ENCODE measurements at regions not wholly inside any gene's neighbourhood (a gene's known extent, or its start where the extent isn't known, plus 50 kb on each side); places are given as distances from the start of the nearest gene placed in this dataset.

DNA sequence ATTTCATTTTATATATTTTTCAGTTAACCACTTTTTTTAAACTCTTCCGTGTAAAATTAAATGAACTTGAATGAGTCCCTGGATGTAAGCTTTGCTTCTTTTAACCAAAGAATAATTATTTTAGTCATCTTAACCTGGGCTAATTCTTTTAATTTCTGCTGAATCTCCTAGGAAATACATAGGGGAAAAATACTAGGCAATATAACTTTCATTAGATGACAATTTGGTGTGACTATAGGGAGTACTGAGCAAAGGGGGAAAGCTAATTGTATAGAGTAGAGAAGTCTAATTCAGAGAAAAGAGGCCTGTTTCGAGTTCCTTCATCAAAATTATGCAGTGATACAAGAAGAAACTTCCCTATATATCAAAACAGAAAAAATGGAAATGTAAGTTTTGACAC, 388.1 kb downstream of the NOVA1 start:
- ATAC-seq (no peak), DNase-seq (no peak)
- CTCF ChIA-PET: no interaction called here
- peaks cover 3% of the 10 kb centered on the region for H3K27me3 Mint-ChIP-seq
- H3K4me3 Mint-ChIP-seq: no peak overlapping the region
- POLR2A ChIA-PET: no interaction called here
- no peaks in the 10 kb centered on the region for H3K4me1 Mint-ChIP-seq (ENCODE audit: low read depth)
- no peaks in the 10 kb centered on the region for H3K36me3 Mint-ChIP-seq (ENCODE audit: low read depth)
- intact Hi-C loops (cut with micrococcal nuclease): no loop called here
- peaks cover 3% of the 10 kb centered on the region for H3K9me3 Mint-ChIP-seq
- TF ChIP-seq, protein P1, sequence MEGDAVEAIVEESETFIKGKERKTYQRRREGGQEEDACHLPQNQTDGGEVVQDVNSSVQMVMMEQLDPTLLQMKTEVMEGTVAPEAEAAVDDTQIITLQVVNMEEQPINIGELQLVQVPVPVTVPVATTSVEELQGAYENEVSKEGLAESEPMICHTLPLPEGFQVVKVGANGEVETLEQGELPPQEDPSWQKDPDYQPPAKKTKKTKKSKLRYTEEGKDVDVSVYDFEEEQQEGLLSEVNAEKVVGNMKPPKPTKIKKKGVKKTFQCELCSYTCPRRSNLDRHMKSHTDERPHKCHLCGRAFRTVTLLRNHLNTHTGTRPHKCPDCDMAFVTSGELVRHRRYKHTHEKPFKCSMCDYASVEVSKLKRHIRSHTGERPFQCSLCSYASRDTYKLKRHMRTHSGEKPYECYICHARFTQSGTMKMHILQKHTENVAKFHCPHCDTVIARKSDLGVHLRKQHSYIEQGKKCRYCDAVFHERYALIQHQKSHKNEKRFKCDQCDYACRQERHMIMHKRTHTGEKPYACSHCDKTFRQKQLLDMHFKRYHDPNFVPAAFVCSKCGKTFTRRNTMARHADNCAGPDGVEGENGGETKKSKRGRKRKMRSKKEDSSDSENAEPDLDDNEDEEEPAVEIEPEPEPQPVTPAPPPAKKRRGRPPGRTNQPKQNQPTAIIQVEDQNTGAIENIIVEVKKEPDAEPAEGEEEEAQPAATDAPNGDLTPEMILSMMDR (IDR thresholded peaks at IDR 0.05): no peak
- H3K27ac Mint-ChIP-seq: no peak overlapping the region

DNA sequence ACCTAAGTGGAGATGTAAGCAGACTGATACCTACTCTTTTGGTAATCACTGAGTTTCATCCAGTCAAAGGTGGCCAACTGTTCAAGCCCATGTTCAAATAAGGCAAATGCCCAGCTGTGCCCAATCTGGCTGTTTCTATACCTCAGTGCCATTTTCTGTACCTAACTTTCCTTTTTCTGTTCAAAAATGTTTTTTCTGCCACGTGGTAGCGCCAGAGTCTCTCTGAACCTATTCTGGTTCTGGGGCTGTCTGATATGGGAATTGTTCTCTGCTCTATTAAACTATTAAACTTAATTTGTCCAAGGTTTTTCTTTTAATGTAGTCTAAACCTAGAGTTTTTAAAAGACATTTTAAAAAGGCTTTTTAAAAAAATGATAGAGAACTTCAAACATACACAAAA, 391.2 kb downstream of the NOVA1 start:
- no peak for DNase-seq
- ATAC-seq: no peak
- intact Hi-C loops (cut with micrococcal nuclease): no loop called here
- ChIA-PET POLR2A (no interaction called here), CTCF (no interaction called here)
- Mint-ChIP-seq H3K27me3 (peaks cover 11% of the 10 kb centered on the region), H3K9me3 (peaks cover 2% of the 10 kb centered on the region), H3K4me3 (no peak overlapping the region), H3K27ac (no peak overlapping the region), H3K36me3 (ENCODE audit: low read depth) (no peaks in the 10 kb centered on the region), H3K4me1 (ENCODE audit: low read depth) (no peaks in the 10 kb centered on the region)
- TF ChIP-seq, protein P1 (IDR thresholded peaks at IDR 0.05): no peak

DNA sequence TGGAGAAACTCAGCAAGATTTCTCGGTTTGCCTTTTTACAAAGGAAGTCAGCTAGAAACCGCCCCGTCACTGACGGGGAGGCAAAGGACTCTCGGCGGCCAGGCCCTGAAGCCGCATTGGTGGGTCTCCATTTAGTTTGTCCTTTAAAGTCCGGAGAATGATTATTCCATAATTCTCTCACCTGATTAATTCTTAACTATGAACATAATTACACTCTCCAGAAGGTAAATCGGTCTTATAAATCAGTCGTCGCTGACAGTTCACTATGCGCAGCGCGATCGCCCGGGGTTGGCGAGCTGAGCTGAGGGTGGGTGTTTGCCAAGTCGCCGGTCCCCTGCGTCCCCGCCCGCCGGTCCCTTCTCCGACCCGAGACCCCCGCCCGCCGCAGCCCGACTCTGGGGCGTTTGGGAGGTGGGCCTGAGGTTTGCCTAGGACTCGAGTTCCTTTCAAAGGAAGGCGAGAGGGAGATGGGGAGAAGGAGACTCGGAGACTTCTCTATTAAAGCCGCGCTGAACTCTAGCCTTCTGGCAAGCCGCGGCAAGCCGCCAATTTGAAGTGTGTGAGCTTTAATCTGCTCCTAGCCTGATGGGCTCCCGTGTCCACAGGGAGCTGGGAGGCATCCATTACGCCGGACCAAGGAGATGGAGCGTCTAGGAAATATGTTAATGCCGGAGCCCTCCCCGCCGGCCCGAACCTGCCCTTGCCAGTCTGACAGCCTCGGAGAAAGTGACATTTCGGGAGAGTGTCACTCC, 392.9 kb downstream of the NOVA1 start:
- DNase-seq (no peak), ATAC-seq (no peak)
- intact Hi-C loops (cut with micrococcal nuclease): no loop called here
- peaks cover 8% of the 10 kb centered on the region for H3K9me3 Mint-ChIP-seq
- H3K27ac Mint-ChIP-seq: no peak overlapping the region
- no peaks in the 10 kb centered on the region for H3K36me3 Mint-ChIP-seq (ENCODE audit: low read depth)
- H3K4me3 Mint-ChIP-seq: no peak overlapping the region
- peaks cover 11% of the 10 kb centered on the region for H3K27me3 Mint-ChIP-seq
- ChIA-PET POLR2A (no interaction called here), CTCF (no interaction called here)
- TF ChIP-seq, protein P1 (IDR thresholded peaks at IDR 0.05): no peak
- no peaks in the 10 kb centered on the region for H3K4me1 Mint-ChIP-seq (ENCODE audit: low read depth)

DNA sequence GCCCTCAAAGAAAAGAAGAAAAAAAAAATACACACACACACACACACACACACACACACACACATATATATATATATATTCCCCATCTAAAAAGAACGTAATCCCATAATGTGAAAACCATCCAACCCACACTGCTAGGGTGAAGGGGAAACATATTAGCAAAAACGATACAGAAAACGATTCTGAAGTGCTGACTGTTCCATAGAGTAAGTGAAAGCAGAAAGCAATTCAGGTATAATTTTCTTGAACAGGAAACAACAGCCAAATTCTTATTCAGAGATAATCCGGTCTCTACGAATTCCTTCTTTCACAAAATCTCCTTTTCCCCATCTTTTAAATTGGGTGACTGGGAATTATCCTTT, 393.5 kb downstream of the NOVA1 start:
- intact Hi-C loops (cut with micrococcal nuclease): no loop called here
- TF ChIP-seq, protein P1 (IDR thresholded peaks at IDR 0.05): no peak
- H3K27me3 Mint-ChIP-seq: peaks cover 11% of the 10 kb centered on the region
- POLR2A ChIA-PET: no interaction called here
- CTCF ChIA-PET: no interaction called here
- H3K4me3 Mint-ChIP-seq: no peak overlapping the region
- H3K36me3 Mint-ChIP-seq (ENCODE audit: low read depth): no peaks in the 10 kb centered on the region
- H3K27ac Mint-ChIP-seq: no peak overlapping the region
- H3K4me1 Mint-ChIP-seq (ENCODE audit: low read depth): no peaks in the 10 kb centered on the region
- ATAC-seq (no peak), DNase-seq (no peak)
- H3K9me3 Mint-ChIP-seq: peaks cover 8% of the 10 kb centered on the region

DNA sequence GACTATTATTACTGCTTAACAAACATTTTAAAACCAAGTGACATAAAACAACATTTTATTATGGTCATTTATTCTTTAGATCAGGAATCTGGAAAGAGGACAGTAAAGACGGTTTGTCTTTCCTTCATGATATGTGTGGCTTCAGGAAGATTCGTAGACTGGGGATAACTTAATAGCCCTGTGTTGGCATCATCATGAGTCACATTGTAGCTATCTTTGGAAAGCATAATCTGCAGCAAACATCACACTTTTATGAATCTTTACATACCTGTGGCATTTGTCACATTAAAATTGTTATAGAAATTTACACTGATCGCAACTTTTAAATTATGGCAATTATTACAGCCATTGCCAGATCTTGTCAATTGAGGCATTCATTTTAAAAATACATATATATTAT, 397.1 kb downstream of the NOVA1 start:
- no peak overlapping the region for H3K4me3 Mint-ChIP-seq
- DNase-seq: no peak
- TF ChIP-seq, protein P1 (IDR thresholded peaks at IDR 0.05): no peak
- ATAC-seq: no peak
- CTCF ChIA-PET: no interaction called here
- peaks cover 8% of the 10 kb centered on the region for H3K9me3 Mint-ChIP-seq
- no peak overlapping the region for H3K27ac Mint-ChIP-seq
- peaks cover 11% of the 10 kb centered on the region for H3K27me3 Mint-ChIP-seq
- intact Hi-C loops (cut with micrococcal nuclease): no loop called here
- no peaks in the 10 kb centered on the region for H3K4me1 Mint-ChIP-seq (ENCODE audit: low read depth)
- POLR2A ChIA-PET: no interaction called here
- H3K36me3 Mint-ChIP-seq (ENCODE audit: low read depth): no peaks in the 10 kb centered on the region
